Neural cell (in vitro differentiated cells): ENCODE measurements at regions not wholly inside any gene's neighbourhood (a gene's known extent, or its start where the extent isn't known, plus 50 kb on each side); places are given as distances from the start of the nearest gene placed in this dataset.

Experiments
- H2AFZ ChIP-seq: fragments of 200-600, 300-800 bp; sonication (generic), shearing (Covaris generic); 2 replicates; pipeline ENCODE4 v1.6.0; 2014; ENCODE audit warnings: low read depth, mild to moderate bottlenecking, antibody characterized with exemption, low read length, moderate library complexity
- H3F3A ChIP-seq: fragments of 200-600 bp; shearing (Covaris generic); 2 replicates; pipeline ENCODE4 v1.6.1; 2016; ENCODE audit warnings: mild to moderate bottlenecking, moderate library complexity, mixed read lengths, antibody characterized with exemption, low read length; ENCODE audit not compliant: insufficient read depth, poor library complexity, severe bottlenecking
- H3K27ac ChIP-seq: fragments of 200-600, 300-800 bp; sonication (generic), shearing (Covaris generic); 2 replicates; pipeline ENCODE4 v1.5.1; 2014; ENCODE audit warnings: mild to moderate bottlenecking, low read length, moderate library complexity
- H3K27me3 ChIP-seq: fragments of 300-800, 200-600 bp; sonication (generic), shearing (Covaris generic); 2 replicates; pipeline ENCODE4 v1.6.0; 2014; ENCODE audit warnings: mild to moderate bottlenecking, low read depth, low read length, moderate library complexity; ENCODE audit not compliant: insufficient read depth
- H3K36me3 ChIP-seq: fragments of 300-800, 200-600 bp; sonication (generic), shearing (Covaris generic); 2 replicates; pipeline ENCODE4 v1.5.1; 2014; ENCODE audit warnings: mild to moderate bottlenecking, antibody characterized with exemption, low read length, moderate library complexity; ENCODE audit not compliant: insufficient read depth
- H3K4me2 ChIP-seq: fragments of 300-800, 200-600 bp; sonication (generic), shearing (Covaris generic); 2 replicates; pipeline ENCODE4 v1.6.0; 2014; ENCODE audit warnings: mild to moderate bottlenecking, low read length
- H3K4me3 ChIP-seq: fragments of 300-800, 200-600 bp; sonication (generic), shearing (Covaris generic); 2 replicates; pipeline ENCODE4 v1.5.1; 2014; ENCODE audit warnings: mild to moderate bottlenecking, low read length, moderate library complexity
- H3K79me2 ChIP-seq: fragments of 200-600 bp; shearing (Covaris generic); replicated peaks from 2 replicates; pipeline ENCODE4 v1.6.0; 2014; ENCODE audit warnings: mild to moderate bottlenecking, low read length, moderate library complexity; ENCODE audit not compliant: insufficient read depth
- H3K9ac ChIP-seq: fragments of 300-800, 200-600 bp; sonication (generic), shearing (Covaris generic); 2 replicates; pipeline ENCODE4 v1.6.1; 2016; ENCODE audit warnings: mild to moderate bottlenecking, low read length, mixed read lengths
- H3K9me2 ChIP-seq: fragments of 200-600 bp; shearing (Covaris generic); 2 replicates; pipeline ENCODE4 v1.6.1; 2016; ENCODE audit warnings: mild to moderate bottlenecking, low read length, mixed read lengths; ENCODE audit not compliant: insufficient read depth
- H3K9me3 ChIP-seq: fragments of 200-600, 300-800 bp; sonication (generic), shearing (Covaris generic); 2 replicates; pipeline ENCODE4 v1.6.1; 2016; ENCODE audit warnings: mild to moderate bottlenecking, mixed run types, low read length, moderate library complexity, mixed read lengths
- H4K20me1 ChIP-seq: fragments of 200-600 bp; shearing (Covaris generic); 2 replicates; pipeline ENCODE4 v1.6.1; 2016; ENCODE audit warnings: mild to moderate bottlenecking, mixed run types; ENCODE audit not compliant: insufficient read depth
- EP300 ChIP-seq: fragments of 450-650 bp; conservative IDR thresholded peaks from 2 replicates; pipeline ENCODE4 v1.6.1; 2014; ENCODE audit warnings: antibody characterized with exemption, mild to moderate bottlenecking, moderate library complexity; ENCODE audit not compliant: poor library complexity, severe bottlenecking
- EZH2 ChIP-seq: fragments of 200-600, 300-800 bp; shearing (Covaris generic), sonication (generic); IDR thresholded peaks from 2 replicates; pipeline ENCODE4 v1.6.1; 2014; ENCODE audit warnings: antibody characterized with exemption, low read length, borderline replicate concordance, mild to moderate bottlenecking; ENCODE audit not compliant: insufficient read depth, poor library complexity, severe bottlenecking
- MXI1 ChIP-seq: fragments of 450-650 bp; conservative IDR thresholded peaks from 2 replicates; pipeline ENCODE4 v1.6.1; 2014; ENCODE audit warnings: antibody characterized with exemption, mild to moderate bottlenecking; ENCODE audit not compliant: poor library complexity, severe bottlenecking
- POLR2AphosphoS5 ChIP-seq: IDR thresholded peaks from 2 replicates; pipeline ENCODE4 v1.6.1; 2012
- RAD21 ChIP-seq: fragments of 450-650 bp; conservative IDR thresholded peaks from 2 replicates; pipeline ENCODE4 v1.6.1; 2014; ENCODE audit warnings: antibody characterized with exemption, mild to moderate bottlenecking, moderate library complexity
- SMC3 ChIP-seq: fragments of 450-650 bp; conservative IDR thresholded peaks from 2 replicates; pipeline ENCODE4 v1.6.1; 2014; ENCODE audit warnings: antibody characterized with exemption, mild to moderate bottlenecking, moderate library complexity; ENCODE audit not compliant: poor library complexity
- TAF1 ChIP-seq: IDR thresholded peaks from 2 replicates; pipeline ENCODE4 v1.6.1; 2012; ENCODE audit warnings: low read depth
- TF ChIP-seq, protein P1 (sequence below): fragments of 450-650 bp; IDR thresholded peaks from 2 replicates; pipeline ENCODE4 v1.5.1; 2014; ENCODE audit warnings: antibody characterized with exemption, mild to moderate bottlenecking, moderate library complexity; ENCODE audit not compliant: poor library complexity, severe bottlenecking
- TF ChIP-seq, protein P2 (sequence below): IDR thresholded peaks from 2 replicates; pipeline ENCODE4 v1.6.1; 2012; ENCODE audit warnings: borderline replicate concordance

DNA sequence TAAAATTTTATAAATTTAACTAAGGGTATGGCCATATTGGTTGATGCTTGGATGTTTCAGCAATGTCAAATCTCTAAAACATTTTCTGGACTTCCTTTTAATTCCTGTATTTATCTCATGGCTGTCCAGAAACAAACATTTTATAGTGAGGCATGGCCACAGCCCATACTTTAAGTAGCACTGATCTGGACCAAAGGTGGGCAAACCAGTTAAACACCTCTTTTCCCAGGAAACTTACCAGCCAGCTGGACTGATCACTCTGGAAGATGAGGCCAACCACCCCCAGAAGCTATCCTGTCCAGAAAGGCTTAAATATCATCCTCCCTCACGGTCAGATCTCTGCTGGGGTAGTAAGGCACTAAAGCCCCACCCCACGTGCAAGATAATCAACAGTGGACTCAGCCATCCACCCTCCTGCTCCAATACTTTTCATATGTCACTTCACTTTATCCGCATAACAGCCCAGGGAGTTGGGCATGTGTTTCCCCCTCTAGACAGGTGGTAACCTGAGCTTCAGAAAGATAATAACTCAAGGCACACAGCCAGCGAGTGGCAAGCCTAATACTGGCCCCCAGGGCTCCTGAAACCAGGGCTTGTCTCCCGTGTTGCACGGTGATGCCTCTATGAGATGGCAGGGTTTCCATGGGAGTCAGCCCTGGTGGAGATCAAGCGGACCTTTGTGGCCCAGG, 120.5 kb upstream of the NGF start:
- H4K20me1 ChIP-seq = no peaks in the 10 kb centered on the region
- no peaks in the 10 kb centered on the region for H3F3A ChIP-seq
- no peaks in the 10 kb centered on the region for H3K27me3 ChIP-seq
- no peaks in the 10 kb centered on the region for H3K36me3 ChIP-seq
- H3K4me3 ChIP-seq = no peak overlapping the region
- H3K79me2 ChIP-seq = no peaks in the 10 kb centered on the region
- H3K9me3 ChIP-seq = no peaks in the 10 kb centered on the region
- no peak for TF ChIP-seq SMC3
- TF ChIP-seq, protein P1, sequence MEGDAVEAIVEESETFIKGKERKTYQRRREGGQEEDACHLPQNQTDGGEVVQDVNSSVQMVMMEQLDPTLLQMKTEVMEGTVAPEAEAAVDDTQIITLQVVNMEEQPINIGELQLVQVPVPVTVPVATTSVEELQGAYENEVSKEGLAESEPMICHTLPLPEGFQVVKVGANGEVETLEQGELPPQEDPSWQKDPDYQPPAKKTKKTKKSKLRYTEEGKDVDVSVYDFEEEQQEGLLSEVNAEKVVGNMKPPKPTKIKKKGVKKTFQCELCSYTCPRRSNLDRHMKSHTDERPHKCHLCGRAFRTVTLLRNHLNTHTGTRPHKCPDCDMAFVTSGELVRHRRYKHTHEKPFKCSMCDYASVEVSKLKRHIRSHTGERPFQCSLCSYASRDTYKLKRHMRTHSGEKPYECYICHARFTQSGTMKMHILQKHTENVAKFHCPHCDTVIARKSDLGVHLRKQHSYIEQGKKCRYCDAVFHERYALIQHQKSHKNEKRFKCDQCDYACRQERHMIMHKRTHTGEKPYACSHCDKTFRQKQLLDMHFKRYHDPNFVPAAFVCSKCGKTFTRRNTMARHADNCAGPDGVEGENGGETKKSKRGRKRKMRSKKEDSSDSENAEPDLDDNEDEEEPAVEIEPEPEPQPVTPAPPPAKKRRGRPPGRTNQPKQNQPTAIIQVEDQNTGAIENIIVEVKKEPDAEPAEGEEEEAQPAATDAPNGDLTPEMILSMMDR = no peak
- TF ChIP-seq EZH2 = no peak
- TF ChIP-seq, protein P2, sequence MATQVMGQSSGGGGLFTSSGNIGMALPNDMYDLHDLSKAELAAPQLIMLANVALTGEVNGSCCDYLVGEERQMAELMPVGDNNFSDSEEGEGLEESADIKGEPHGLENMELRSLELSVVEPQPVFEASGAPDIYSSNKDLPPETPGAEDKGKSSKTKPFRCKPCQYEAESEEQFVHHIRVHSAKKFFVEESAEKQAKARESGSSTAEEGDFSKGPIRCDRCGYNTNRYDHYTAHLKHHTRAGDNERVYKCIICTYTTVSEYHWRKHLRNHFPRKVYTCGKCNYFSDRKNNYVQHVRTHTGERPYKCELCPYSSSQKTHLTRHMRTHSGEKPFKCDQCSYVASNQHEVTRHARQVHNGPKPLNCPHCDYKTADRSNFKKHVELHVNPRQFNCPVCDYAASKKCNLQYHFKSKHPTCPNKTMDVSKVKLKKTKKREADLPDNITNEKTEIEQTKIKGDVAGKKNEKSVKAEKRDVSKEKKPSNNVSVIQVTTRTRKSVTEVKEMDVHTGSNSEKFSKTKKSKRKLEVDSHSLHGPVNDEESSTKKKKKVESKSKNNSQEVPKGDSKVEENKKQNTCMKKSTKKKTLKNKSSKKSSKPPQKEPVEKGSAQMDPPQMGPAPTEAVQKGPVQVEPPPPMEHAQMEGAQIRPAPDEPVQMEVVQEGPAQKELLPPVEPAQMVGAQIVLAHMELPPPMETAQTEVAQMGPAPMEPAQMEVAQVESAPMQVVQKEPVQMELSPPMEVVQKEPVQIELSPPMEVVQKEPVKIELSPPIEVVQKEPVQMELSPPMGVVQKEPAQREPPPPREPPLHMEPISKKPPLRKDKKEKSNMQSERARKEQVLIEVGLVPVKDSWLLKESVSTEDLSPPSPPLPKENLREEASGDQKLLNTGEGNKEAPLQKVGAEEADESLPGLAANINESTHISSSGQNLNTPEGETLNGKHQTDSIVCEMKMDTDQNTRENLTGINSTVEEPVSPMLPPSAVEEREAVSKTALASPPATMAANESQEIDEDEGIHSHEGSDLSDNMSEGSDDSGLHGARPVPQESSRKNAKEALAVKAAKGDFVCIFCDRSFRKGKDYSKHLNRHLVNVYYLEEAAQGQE = no peak
- TF ChIP-seq MXI1 = no peak
- no peak for TF ChIP-seq RAD21
- no peak for TF ChIP-seq TAF1
- no peak for TF ChIP-seq EP300
- TF ChIP-seq POLR2AphosphoS5 = no peak
- H2AFZ ChIP-seq = no peak overlapping the region
- no peak overlapping the region for H3K4me2 ChIP-seq
- H3K27ac ChIP-seq = no peak overlapping the region
- no peak overlapping the region for H3K9ac ChIP-seq
- no peaks in the 10 kb centered on the region for H3K9me2 ChIP-seq

DNA sequence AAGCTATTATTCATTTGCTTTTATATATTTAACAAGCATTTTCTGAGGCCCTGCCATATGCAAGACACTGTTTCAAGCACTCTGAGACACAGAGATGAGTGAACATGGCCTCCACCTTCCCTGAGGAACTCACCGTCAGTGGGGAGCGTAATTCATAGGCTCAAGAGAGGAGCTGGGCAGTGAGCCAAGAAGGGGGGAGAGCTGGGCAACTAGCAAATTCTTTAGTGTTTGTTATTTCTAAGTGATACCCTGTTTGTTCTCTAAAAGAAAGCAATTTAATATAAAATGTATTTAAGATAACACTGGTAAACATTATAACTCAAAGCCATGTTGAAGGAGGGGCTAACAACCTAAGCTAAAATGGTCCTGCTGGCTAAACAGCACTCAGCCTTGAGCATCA, 119.2 kb upstream of the NGF start:
- Histone ChIP-seq H3K79me2 (no peaks in the 10 kb centered on the region), H3K4me3 (no peak overlapping the region), H3K36me3 (no peaks in the 10 kb centered on the region), H4K20me1 (no peaks in the 10 kb centered on the region), H3K27ac (no peak overlapping the region), H3K9me3 (no peaks in the 10 kb centered on the region), H3K9ac (no peak overlapping the region), H3K27me3 (no peaks in the 10 kb centered on the region), H2AFZ (no peak overlapping the region), H3F3A (no peaks in the 10 kb centered on the region), H3K9me2 (no peaks in the 10 kb centered on the region), H3K4me2 (no peak overlapping the region)
- TF ChIP-seq EP300 = no peak
- TF ChIP-seq POLR2AphosphoS5 = no peak
- no peak for TF ChIP-seq SMC3
- no peak for TF ChIP-seq EZH2
- TF ChIP-seq MXI1 = no peak
- TF ChIP-seq RAD21 = no peak
- TF ChIP-seq, protein P2 = no peak
- TF ChIP-seq, protein P1 = no peak
- no peak for TF ChIP-seq TAF1
